ENCODE measurements at regions not wholly inside any gene's neighbourhood (a gene's known extent, or its start where the extent isn't known, plus 50 kb on each side); places are given as distances from the start of the nearest gene placed in this dataset.
"Not testable (repeated sequence)": the region's sequence is repeated elsewhere in the genome, so short reads cannot be mapped to it uniquely, and the experiment has no call there.

DNA sequence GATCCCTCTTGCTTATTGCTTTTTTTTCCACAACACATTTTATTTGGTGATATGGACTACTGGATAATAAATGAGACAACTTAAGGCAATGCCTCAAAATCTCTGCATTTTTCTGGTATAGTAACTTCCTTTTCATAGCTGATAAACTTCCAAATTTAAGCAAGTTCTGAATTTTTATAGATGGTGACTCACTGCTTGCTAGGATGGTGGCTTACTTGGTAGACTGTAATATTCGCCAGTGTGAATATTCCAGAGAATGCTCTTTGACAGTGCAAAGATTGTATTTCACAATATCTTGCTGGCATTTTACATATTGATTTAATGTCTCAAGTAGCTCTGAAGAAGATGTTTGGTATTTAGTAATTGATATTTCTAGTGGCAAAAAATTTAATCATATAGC is 472.4 kb downstream of the TFEC start:
- POLR2A ChIA-PET = no interaction called here
- no peaks in the 10 kb centered on the region for H3K9me3 Mint-ChIP-seq (ENCODE audit: unreplicated experiment)
- H3K27ac Mint-ChIP-seq (ENCODE audit: low read depth, unreplicated experiment) = no peak overlapping the region
- no peaks in the 10 kb centered on the region for H3K36me3 Mint-ChIP-seq (ENCODE audit: insufficient read depth, unreplicated experiment)
- CTCF ChIA-PET = no interaction called here
- H3K4me1 Mint-ChIP-seq (ENCODE audit: insufficient read depth, unreplicated experiment) = no peaks in the 10 kb centered on the region
- DNase-seq (ENCODE audit: unreplicated experiment) = no peak
- no TSS peak for BruUV-seq (replicated peaks)
- no peak overlapping the region for H3K4me3 Mint-ChIP-seq (ENCODE audit: unreplicated experiment)
- H3K27me3 Mint-ChIP-seq (ENCODE audit: insufficient read depth, unreplicated experiment) = peaks cover 80% of the 10 kb centered on the region
- TF ChIP-seq CTCF (IDR thresholded peaks at IDR 0.05; ENCODE audit: unreplicated experiment) = no peak
- intact Hi-C loops (cut with micrococcal nuclease) = no loop called here

GRCh38 chr7:115557296-115557695 is 473.3 kb downstream of the TFEC start:
- CTCF ChIA-PET; H3K36me3 Mint-ChIP-seq (ENCODE audit: insufficient read depth, unreplicated experiment): not testable (repeated sequence)

GRCh38 chr7:115552766-115553165 is 477.8 kb downstream of the TFEC start:
- Mint-ChIP-seq H3K4me3 (ENCODE audit: unreplicated experiment) (no peak overlapping the region), H3K27ac (ENCODE audit: low read depth, unreplicated experiment) (no peak overlapping the region), H3K27me3 (ENCODE audit: insufficient read depth, unreplicated experiment) (peaks cover 63% of the 10 kb centered on the region), H3K4me1 (ENCODE audit: insufficient read depth, unreplicated experiment) (no peaks in the 10 kb centered on the region), H3K36me3 (ENCODE audit: insufficient read depth, unreplicated experiment) (no peaks in the 10 kb centered on the region), H3K9me3 (ENCODE audit: unreplicated experiment) (no peaks in the 10 kb centered on the region)
- no peak for DNase-seq (ENCODE audit: unreplicated experiment)
- BruUV-seq (replicated peaks) = no TSS peak
- CTCF ChIA-PET = no interaction called here
- POLR2A ChIA-PET = no interaction called here
- intact Hi-C loops (cut with micrococcal nuclease) = no loop called here
- no peak for TF ChIP-seq CTCF (IDR thresholded peaks at IDR 0.05; ENCODE audit: unreplicated experiment)

More at GRCh38 chr7:115557296-115557695, 473.3 kb downstream of the TFEC start:
- DNase-seq (ENCODE audit: unreplicated experiment); intact Hi-C loops (cut with micrococcal nuclease); H3K9me3 Mint-ChIP-seq (ENCODE audit: unreplicated experiment); H3K4me3 Mint-ChIP-seq (ENCODE audit: unreplicated experiment); BruUV-seq (replicated peaks); H3K4me1 Mint-ChIP-seq (ENCODE audit: insufficient read depth, unreplicated experiment); H3K27ac Mint-ChIP-seq (ENCODE audit: low read depth, unreplicated experiment): not testable (repeated sequence)
- POLR2A ChIA-PET = interaction anchor here (0.6 kb wide), 1 partner anchor 94 kb away, joined by 3 read pairs; no protein-coding TSS in a partner anchor
- H3K27me3 Mint-ChIP-seq (ENCODE audit: insufficient read depth, unreplicated experiment) = peaks cover 71% of the 10 kb centered on the region

GRCh38 chr7:115549910-115550309 is 480.7 kb downstream of the TFEC start:
- no peaks in the 10 kb centered on the region for H3K36me3 Mint-ChIP-seq (ENCODE audit: insufficient read depth, unreplicated experiment)

More at GRCh38 chr7:115549910-115550309, 480.7 kb downstream of the TFEC start:
- CTCF ChIA-PET = interaction anchor here (0.7 kb wide), 1 partner anchor 252 kb away, joined by 3 read pairs; no protein-coding TSS in a partner anchor
- Mint-ChIP-seq H3K9me3 (ENCODE audit: unreplicated experiment) (no peaks in the 10 kb centered on the region), H3K4me1 (ENCODE audit: insufficient read depth, unreplicated experiment) (no peaks in the 10 kb centered on the region), H3K27ac (ENCODE audit: low read depth, unreplicated experiment) (no peak overlapping the region), H3K27me3 (ENCODE audit: insufficient read depth, unreplicated experiment) (peaks cover 56% of the 10 kb centered on the region), H3K4me3 (ENCODE audit: unreplicated experiment) (no peak overlapping the region)
- no peak for DNase-seq (ENCODE audit: unreplicated experiment)
- BruUV-seq (replicated peaks) = no TSS peak
- TF ChIP-seq CTCF (IDR thresholded peaks at IDR 0.05; ENCODE audit: unreplicated experiment) = no peak
- intact Hi-C loops (cut with micrococcal nuclease) = no loop called here
- POLR2A ChIA-PET = no interaction called here
